Neural cell (in vitro differentiated cells): ENCODE measurements at regions not wholly inside any gene's neighbourhood (a gene's known extent, or its start where the extent isn't known, plus 50 kb on each side); places are given as distances from the start of the nearest gene placed in this dataset.

Experiments used
- H2AFZ ChIP-seq: fragments of 200-600, 300-800 bp; sonication (generic), shearing (Covaris generic); 2 replicates; pipeline ENCODE4 v1.6.0; 2014; ENCODE audit warnings: low read depth, mild to moderate bottlenecking, antibody characterized with exemption, low read length, moderate library complexity
- H3F3A ChIP-seq: fragments of 200-600 bp; shearing (Covaris generic); 2 replicates; pipeline ENCODE4 v1.6.1; 2016; ENCODE audit warnings: mild to moderate bottlenecking, moderate library complexity, mixed read lengths, antibody characterized with exemption, low read length; ENCODE audit not compliant: insufficient read depth, poor library complexity, severe bottlenecking
- H3K27ac ChIP-seq: fragments of 200-600, 300-800 bp; sonication (generic), shearing (Covaris generic); 2 replicates; pipeline ENCODE4 v1.5.1; 2014; ENCODE audit warnings: mild to moderate bottlenecking, low read length, moderate library complexity
- H3K27me3 ChIP-seq: fragments of 300-800, 200-600 bp; sonication (generic), shearing (Covaris generic); 2 replicates; pipeline ENCODE4 v1.6.0; 2014; ENCODE audit warnings: mild to moderate bottlenecking, low read depth, low read length, moderate library complexity; ENCODE audit not compliant: insufficient read depth
- H3K36me3 ChIP-seq: fragments of 300-800, 200-600 bp; sonication (generic), shearing (Covaris generic); 2 replicates; pipeline ENCODE4 v1.5.1; 2014; ENCODE audit warnings: mild to moderate bottlenecking, antibody characterized with exemption, low read length, moderate library complexity; ENCODE audit not compliant: insufficient read depth
- H3K4me2 ChIP-seq: fragments of 300-800, 200-600 bp; sonication (generic), shearing (Covaris generic); 2 replicates; pipeline ENCODE4 v1.6.0; 2014; ENCODE audit warnings: mild to moderate bottlenecking, low read length
- H3K4me3 ChIP-seq: fragments of 300-800, 200-600 bp; sonication (generic), shearing (Covaris generic); 2 replicates; pipeline ENCODE4 v1.5.1; 2014; ENCODE audit warnings: mild to moderate bottlenecking, low read length, moderate library complexity
- H3K79me2 ChIP-seq: fragments of 200-600 bp; shearing (Covaris generic); replicated peaks from 2 replicates; pipeline ENCODE4 v1.6.0; 2014; ENCODE audit warnings: mild to moderate bottlenecking, low read length, moderate library complexity; ENCODE audit not compliant: insufficient read depth
- H3K9ac ChIP-seq: fragments of 300-800, 200-600 bp; sonication (generic), shearing (Covaris generic); 2 replicates; pipeline ENCODE4 v1.6.1; 2016; ENCODE audit warnings: mild to moderate bottlenecking, low read length, mixed read lengths
- H3K9me2 ChIP-seq: fragments of 200-600 bp; shearing (Covaris generic); 2 replicates; pipeline ENCODE4 v1.6.1; 2016; ENCODE audit warnings: mild to moderate bottlenecking, low read length, mixed read lengths; ENCODE audit not compliant: insufficient read depth
- H3K9me3 ChIP-seq: fragments of 200-600, 300-800 bp; sonication (generic), shearing (Covaris generic); 2 replicates; pipeline ENCODE4 v1.6.1; 2016; ENCODE audit warnings: mild to moderate bottlenecking, mixed run types, low read length, moderate library complexity, mixed read lengths
- H4K20me1 ChIP-seq: fragments of 200-600 bp; shearing (Covaris generic); 2 replicates; pipeline ENCODE4 v1.6.1; 2016; ENCODE audit warnings: mild to moderate bottlenecking, mixed run types; ENCODE audit not compliant: insufficient read depth
- CTCF ChIP-seq: fragments of 450-650 bp; IDR thresholded peaks from 2 replicates; pipeline ENCODE4 v1.5.1; 2014; ENCODE audit warnings: antibody characterized with exemption, mild to moderate bottlenecking, moderate library complexity; ENCODE audit not compliant: poor library complexity, severe bottlenecking
- EP300 ChIP-seq: fragments of 450-650 bp; conservative IDR thresholded peaks from 2 replicates; pipeline ENCODE4 v1.6.1; 2014; ENCODE audit warnings: antibody characterized with exemption, mild to moderate bottlenecking, moderate library complexity; ENCODE audit not compliant: poor library complexity, severe bottlenecking
- EZH2 ChIP-seq: fragments of 200-600, 300-800 bp; shearing (Covaris generic), sonication (generic); IDR thresholded peaks from 2 replicates; pipeline ENCODE4 v1.6.1; 2014; ENCODE audit warnings: antibody characterized with exemption, low read length, borderline replicate concordance, mild to moderate bottlenecking; ENCODE audit not compliant: insufficient read depth, poor library complexity, severe bottlenecking
- MXI1 ChIP-seq: fragments of 450-650 bp; conservative IDR thresholded peaks from 2 replicates; pipeline ENCODE4 v1.6.1; 2014; ENCODE audit warnings: antibody characterized with exemption, mild to moderate bottlenecking; ENCODE audit not compliant: poor library complexity, severe bottlenecking
- POLR2AphosphoS5 ChIP-seq: IDR thresholded peaks from 2 replicates; pipeline ENCODE4 v1.6.1; 2012
- RAD21 ChIP-seq: fragments of 450-650 bp; conservative IDR thresholded peaks from 2 replicates; pipeline ENCODE4 v1.6.1; 2014; ENCODE audit warnings: antibody characterized with exemption, mild to moderate bottlenecking, moderate library complexity
- REST ChIP-seq: IDR thresholded peaks from 2 replicates; pipeline ENCODE4 v1.6.1; 2012; ENCODE audit warnings: borderline replicate concordance
- SMC3 ChIP-seq: fragments of 450-650 bp; conservative IDR thresholded peaks from 2 replicates; pipeline ENCODE4 v1.6.1; 2014; ENCODE audit warnings: antibody characterized with exemption, mild to moderate bottlenecking, moderate library complexity; ENCODE audit not compliant: poor library complexity
- TAF1 ChIP-seq: IDR thresholded peaks from 2 replicates; pipeline ENCODE4 v1.6.1; 2012; ENCODE audit warnings: low read depth

GRCh38 chr3:116958291-116958690 is 248.7 kb downstream of the TUSC7 start:
- no peak overlapping the region for H3K9ac ChIP-seq
- no peak overlapping the region for H2AFZ ChIP-seq
- no peaks in the 10 kb centered on the region for H3K36me3 ChIP-seq

GRCh38 chr3:116961106-116961505 is 251.5 kb downstream of the TUSC7 start:
- no peak overlapping the region for H3K27ac ChIP-seq
- H3K36me3 ChIP-seq, result no peaks in the 10 kb centered on the region
- H3K9me3 ChIP-seq, result no peaks in the 10 kb centered on the region
- H3F3A ChIP-seq, result no peaks in the 10 kb centered on the region
- H2AFZ ChIP-seq, result no peak overlapping the region
- no peaks in the 10 kb centered on the region for H4K20me1 ChIP-seq
- H3K9ac ChIP-seq, result no peak overlapping the region
- no peaks in the 10 kb centered on the region for H3K9me2 ChIP-seq
- H3K4me3 ChIP-seq, result no peak overlapping the region
- H3K4me2 ChIP-seq, result no peak overlapping the region
- H3K79me2 ChIP-seq, result no peaks in the 10 kb centered on the region
- no peaks in the 10 kb centered on the region for H3K27me3 ChIP-seq
- no peak for TF ChIP-seq MXI1
- no peak for TF ChIP-seq SMC3
- no peak for TF ChIP-seq RAD21
- no peak for TF ChIP-seq POLR2AphosphoS5
- TF ChIP-seq REST, result no peak
- TF ChIP-seq TAF1, result no peak
- TF ChIP-seq EP300, result no peak

More at GRCh38 chr3:116958291-116958690, 248.7 kb downstream of the TUSC7 start:
- H3K9me3 ChIP-seq, result no peaks in the 10 kb centered on the region
- no peaks in the 10 kb centered on the region for H3F3A ChIP-seq
- no peaks in the 10 kb centered on the region for H4K20me1 ChIP-seq
- TF ChIP-seq CTCF, result no peak
- no peak for TF ChIP-seq RAD21
- TF ChIP-seq POLR2AphosphoS5, result no peak
- TF ChIP-seq SMC3, result no peak
- TF ChIP-seq MXI1, result no peak
- no peak for TF ChIP-seq EP300
- no peak for TF ChIP-seq REST
- TF ChIP-seq TAF1, result no peak
- TF ChIP-seq EZH2, result no peak
- H3K27ac ChIP-seq, result no peak overlapping the region
- H3K9me2 ChIP-seq, result no peaks in the 10 kb centered on the region
- H3K4me2 ChIP-seq, result no peak overlapping the region
- no peaks in the 10 kb centered on the region for H3K27me3 ChIP-seq
- no peak overlapping the region for H3K4me3 ChIP-seq
- no peaks in the 10 kb centered on the region for H3K79me2 ChIP-seq
